OCI-M1 (cell line): ENCODE measurements at regions not wholly inside any gene's neighbourhood (a gene's known extent, or its start where the extent isn't known, plus 50 kb on each side); places are given as distances from the start of the nearest gene placed in this dataset.

ENCODE experiments used
- DNase-seq: peaks from one replicate; lab custom pipeline; 2025; lab: John Stamatoyannopoulos, UW

DNA sequence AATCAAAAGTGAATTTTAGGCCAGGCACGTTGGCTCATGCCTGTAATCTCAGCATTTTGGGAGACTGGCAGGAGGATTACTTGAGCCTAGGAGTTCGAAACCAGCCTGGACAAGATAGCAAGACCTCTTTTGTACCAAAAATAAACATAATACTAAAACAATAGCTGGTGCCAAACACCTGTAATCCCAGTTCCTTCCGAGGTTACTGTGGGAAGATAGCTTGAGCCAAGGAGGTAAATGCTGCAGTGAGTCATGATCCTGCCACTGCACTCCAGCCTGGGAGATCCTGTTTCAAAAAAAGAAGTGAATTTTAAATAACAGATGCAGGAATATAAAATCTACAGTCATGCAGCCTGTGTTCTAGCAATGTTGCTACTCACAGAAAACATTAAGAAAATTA is 488.3 kb downstream of the PPARGC1A start:
- no peak for DNase-seq

- no peak for DNase-seq
These were observed 496.9 kb downstream of the PPARGC1A start for GRCh38 chr4:23392860-23393458.

GRCh38 chr4:23390246-23390645 is 499.6 kb downstream of the PPARGC1A start:
- DNase-seq: no peak

DNA sequence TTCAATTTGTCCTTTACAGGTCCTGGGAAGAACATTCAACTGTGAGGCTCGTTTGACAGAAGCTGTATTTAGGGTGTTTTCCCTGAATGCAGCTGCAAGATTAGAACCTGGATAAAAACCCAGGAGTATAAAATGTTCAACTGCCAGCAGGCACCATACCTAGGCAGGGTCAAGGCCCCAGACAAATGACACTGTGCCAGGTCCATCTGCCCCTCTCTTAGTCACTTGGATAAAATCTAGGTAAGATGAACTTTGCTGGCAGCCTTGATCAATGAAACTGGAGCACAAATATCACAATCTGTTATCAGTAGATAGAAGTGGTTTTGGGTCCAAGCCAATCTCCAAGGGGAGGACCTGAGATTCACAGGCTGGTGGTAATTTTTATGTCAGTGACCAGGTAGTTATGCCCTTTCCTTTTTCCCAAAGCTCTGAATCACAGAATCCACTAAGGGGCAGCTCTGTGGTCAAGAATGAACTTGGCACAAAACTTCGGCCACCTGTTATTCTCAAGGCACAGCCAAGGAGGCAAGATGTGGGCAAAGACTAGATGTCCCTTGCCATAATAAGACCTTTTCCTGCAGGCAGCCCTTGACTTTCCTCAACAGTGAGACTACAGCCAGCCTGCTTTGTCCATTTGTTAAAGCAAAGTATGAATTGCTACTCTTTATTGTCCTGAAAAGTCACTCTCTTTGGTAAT is 501.0 kb downstream of the PPARGC1A start:
- DNase-seq: no peak

GRCh38 chr4:23388255-23388654 is 501.6 kb downstream of the PPARGC1A start:
- no peak for DNase-seq

DNA sequence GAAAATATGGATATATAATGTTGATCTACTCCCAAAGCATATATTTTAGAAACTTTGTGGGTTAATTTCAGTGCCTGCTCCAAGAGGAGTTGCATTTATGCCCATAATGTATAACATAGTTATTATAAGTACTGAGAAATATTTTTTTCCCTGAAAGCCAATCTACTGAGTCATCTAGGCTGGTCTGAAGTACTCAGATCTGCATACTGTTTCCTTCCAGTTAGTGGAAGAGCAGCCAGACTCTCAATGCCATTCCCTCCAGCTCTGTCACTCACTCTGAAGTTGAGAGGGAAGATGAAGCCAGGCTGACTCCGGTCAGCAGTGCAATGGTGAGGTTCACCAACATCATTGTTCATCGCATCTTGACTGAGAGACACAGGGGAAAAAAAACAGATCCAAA is 505.1 kb downstream of the PPARGC1A start:
- DNase-seq: no peak

GRCh38 chr4:23382879-23383278 is 507.0 kb downstream of the PPARGC1A start:
- DNase-seq: no peak

GRCh38 chr4:23374259-23374658 is 515.6 kb downstream of the PPARGC1A start:
- no peak for DNase-seq

- peak; percentile 76 for DNase-seq
These were observed 516.6 kb downstream of the PPARGC1A start for GRCh38 chr4:23373261-23373660.

- DNase-seq: no peak
These were observed 518.3 kb downstream of the PPARGC1A start for GRCh38 chr4:23371533-23371932.

- no peak for DNase-seq
These were observed 520.5 kb downstream of the PPARGC1A start for GRCh38 chr4:23369331-23369730.

DNA sequence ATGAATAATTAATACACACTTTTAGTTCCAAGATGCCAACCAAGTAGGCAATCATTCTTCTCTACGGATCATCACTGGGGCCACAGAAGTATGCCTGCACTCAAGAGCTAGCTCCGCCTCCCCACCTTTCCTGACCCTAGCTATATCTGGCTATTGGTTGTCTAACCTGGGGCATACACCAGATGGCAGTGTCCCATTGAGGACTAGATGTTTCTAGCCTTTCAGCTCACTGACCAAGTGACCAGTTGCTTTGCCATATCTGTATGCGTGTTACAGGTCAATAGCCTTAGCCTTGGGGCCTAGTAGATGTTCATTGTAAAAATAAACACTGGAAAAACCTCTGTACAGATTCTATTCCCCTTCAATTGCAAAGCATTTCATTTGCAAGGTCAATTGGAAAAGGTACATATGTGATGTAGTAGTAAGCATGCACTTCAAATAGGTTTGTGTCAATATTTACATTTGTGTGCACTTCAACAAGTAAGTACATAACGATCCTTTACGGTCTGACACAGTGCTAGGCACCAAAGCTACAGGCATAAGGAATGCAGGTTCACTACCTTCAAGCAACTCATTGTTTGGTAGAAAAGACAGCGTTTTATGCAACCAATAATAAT is 521.7 kb downstream of the PPARGC1A start:
- peak; percentile 52 for DNase-seq

DNA sequence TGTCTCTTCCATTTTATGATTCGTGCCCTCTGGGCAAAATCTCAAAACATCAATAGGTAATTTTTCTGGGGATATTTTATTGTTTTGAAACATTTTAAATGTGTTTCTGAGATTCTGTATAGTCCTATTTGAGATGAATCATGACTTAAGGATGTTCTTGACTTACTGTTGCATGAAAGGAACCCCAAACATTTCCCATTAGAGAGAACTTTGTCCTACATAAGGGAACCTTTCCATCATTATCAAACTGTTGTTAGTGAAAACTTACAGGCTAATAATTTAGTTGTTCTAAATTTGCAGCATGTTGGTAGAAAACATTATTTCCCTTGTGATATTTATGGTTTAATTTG is 523.3 kb downstream of the PPARGC1A start:
- DNase-seq: no peak

- DNase-seq: no peak
These were observed 523.8 kb downstream of the PPARGC1A start for GRCh38 chr4:23365871-23366556.

- peak; percentile 14 for DNase-seq
These were observed 524.8 kb downstream of the PPARGC1A start for GRCh38 chr4:23365086-23365485.

DNA sequence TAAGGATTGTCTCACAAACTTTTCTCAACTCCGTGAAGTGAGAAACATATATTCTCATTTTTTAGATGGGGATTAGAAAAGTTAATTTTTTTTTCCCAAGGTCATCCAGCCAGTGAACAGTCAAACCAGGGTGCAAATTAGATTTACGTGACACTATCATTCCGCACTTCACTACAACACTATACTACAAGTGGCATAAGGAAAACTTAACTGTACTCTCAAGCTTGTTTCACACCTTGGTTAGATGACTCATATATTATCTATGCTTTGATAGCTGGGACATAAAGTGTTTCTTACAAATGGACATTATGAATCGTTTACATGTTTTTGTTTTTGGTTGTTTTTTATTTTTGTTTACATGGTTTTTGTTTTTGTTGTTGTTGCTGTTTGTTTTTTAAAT is 525.7 kb downstream of the PPARGC1A start:
- no peak for DNase-seq

DNA sequence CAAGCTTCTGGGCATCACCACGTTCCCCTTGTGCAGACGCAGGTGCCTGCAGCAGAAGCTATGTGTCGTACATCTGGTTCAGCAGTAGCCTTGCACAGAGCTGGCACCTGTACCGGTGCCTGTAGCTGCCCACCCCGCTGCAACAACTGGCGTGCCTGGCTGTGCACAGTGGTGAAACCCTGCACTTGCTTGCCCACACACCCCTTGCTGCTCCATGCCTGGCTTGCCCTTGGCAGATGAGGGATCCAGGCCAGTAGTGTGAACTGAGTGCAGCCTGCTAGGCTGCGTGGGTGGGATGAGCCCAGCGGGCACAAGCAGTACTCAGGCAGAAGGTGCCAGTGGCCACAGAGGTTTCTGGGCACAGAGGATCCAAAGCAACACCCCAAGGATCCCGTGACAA is 528.4 kb downstream of the PPARGC1A start:
- no peak for DNase-seq

DNA sequence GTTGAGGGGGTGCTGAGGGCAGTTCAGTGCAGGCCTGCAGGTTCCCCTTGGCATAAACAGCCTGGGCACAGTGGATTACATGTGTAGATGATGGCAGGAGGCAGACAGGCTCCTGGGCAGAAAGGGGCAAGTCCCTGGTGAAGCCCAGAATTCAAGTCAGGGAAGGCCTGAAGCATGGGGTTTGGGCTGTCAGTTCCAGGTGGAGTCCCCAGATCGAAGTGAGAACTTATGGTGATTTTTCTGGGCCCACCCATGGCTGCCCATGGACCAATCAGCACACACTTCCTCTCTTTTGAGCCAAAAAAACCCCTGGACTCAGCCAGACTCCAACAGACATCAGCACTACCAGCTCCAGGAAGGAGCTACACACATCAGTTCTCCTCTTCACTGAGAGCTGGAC is 529.1 kb downstream of the PPARGC1A start:
- DNase-seq: no peak

DNA sequence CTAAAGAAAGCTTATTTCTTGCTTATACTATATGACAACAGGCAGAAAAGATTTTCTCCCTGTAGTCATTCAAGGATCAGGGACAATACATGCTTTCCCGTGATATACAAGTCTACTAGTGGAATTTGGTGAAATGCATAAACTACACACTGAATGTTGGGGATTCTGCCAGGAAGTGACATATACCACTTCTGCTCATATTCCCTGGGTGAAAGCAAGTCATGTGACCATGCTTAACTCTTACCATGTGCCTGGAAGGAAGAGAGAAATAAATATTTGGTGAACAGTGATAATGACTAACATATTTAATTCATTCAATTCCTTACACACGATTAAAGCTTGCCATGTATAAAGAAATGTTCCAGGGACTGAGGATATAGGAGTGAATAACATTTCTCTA is 534.6 kb downstream of the PPARGC1A start:
- no peak for DNase-seq

- DNase-seq: no peak
These were observed 536.6 kb downstream of the PPARGC1A start for GRCh38 chr4:23353200-23353599.

- DNase-seq: no peak
These were observed 540.9 kb downstream of the PPARGC1A start for GRCh38 chr4:23348789-23349498.

DNA sequence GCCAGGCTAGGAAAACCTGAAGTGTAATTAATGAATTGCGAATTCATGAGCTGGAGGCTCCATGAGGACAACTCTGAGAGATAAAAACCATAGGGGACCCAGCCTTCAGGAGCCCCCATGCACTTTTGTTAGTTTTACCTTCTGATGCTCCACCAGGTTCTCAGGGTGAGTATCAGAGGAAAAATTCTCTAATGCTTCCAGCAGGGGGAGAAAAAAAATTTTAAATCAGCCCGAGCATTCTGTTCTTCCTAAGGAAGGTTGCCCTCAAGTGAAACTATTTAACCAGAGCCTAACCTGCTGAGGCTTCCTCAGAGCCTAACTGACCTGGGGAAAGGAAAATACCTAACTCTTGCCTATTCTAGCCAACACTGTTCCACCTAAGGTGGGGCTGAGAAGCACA is 552.6 kb downstream of the PPARGC1A start:
- peak; percentile 30 for DNase-seq
